SK-N-SH treated with all-trans-retinoic acid at 6 μM for 48 hours (cell line): ENCODE measurements at regions not wholly inside any gene's neighbourhood (a gene's known extent, or its start where the extent isn't known, plus 50 kb on each side); places are given as distances from the start of the nearest gene placed in this dataset.

ENCODE experiments used
- ARNTL ChIP-seq: fragments of 450-650 bp; formaldehyde crosslinking; IDR thresholded peaks from 2 replicates; pipeline ENCODE4 v1.5.0; 2020; ENCODE audit warnings: low read depth, mild to moderate bottlenecking, moderate library complexity, borderline replicate concordance
- BACH2 ChIP-seq: fragments of 250-450 bp; sonication (Bioruptor Pico); IDR thresholded peaks from 2 replicates; pipeline ENCODE4 v1.9.0; 2021; ENCODE audit warnings: mild to moderate bottlenecking, borderline replicate concordance
- CSDC2 ChIP-seq: fragments of 250-450 bp; sonication (Bioruptor Pico); IDR thresholded peaks from 2 replicates; pipeline ENCODE4 v1.5.0; 2020; ENCODE audit warnings: mild to moderate bottlenecking, moderate library complexity
- ESRRG ChIP-seq: fragments of 250-450 bp; sonication (Bioruptor Pico); IDR thresholded peaks from 2 replicates; pipeline ENCODE4 v1.6.1; 2021; ENCODE audit warnings: mild to moderate bottlenecking
- OSR1 ChIP-seq: fragments of 250-450 bp; sonication (Bioruptor Pico); IDR thresholded peaks from 2 replicates; pipeline ENCODE4 v1.8.0; 2022; ENCODE audit warnings: moderate library complexity, mild to moderate bottlenecking, inconsistent platforms
- RARB ChIP-seq: fragments of 250-450 bp; sonication (Bioruptor Pico); IDR thresholded peaks from 2 replicates; pipeline ENCODE4 v1.8.0; 2021; ENCODE audit warnings: mild to moderate bottlenecking, moderate library complexity
- SNAI2 ChIP-seq: fragments of 250-450 bp; sonication (Bioruptor Pico); IDR thresholded peaks from 2 replicates; pipeline ENCODE4 v1.5.0; 2020; ENCODE audit warnings: mild to moderate bottlenecking, moderate library complexity
- ZFP3 ChIP-seq: fragments of 250-450 bp; sonication (Bioruptor Pico); IDR thresholded peaks from 2 replicates; pipeline ENCODE4 v1.5.0; 2020; ENCODE audit warnings: mild to moderate bottlenecking, moderate library complexity
- ZNF565 ChIP-seq: fragments of 450-650 bp; formaldehyde crosslinking; conservative IDR thresholded peaks from 2 replicates; pipeline ENCODE4 v1.5.0; 2020; ENCODE audit warnings: low read depth, mild to moderate bottlenecking, moderate library complexity
- ZNF70 ChIP-seq: fragments of 450-650 bp; formaldehyde crosslinking; IDR thresholded peaks from 2 replicates; pipeline ENCODE4 v1.5.0; 2020; ENCODE audit warnings: mild to moderate bottlenecking, moderate library complexity
- ZNF8 ChIP-seq: fragments of 450-650 bp; formaldehyde crosslinking; IDR thresholded peaks from 2 replicates; pipeline ENCODE4 v1.5.0; 2020; ENCODE audit warnings: mild to moderate bottlenecking, moderate library complexity
- TF ChIP-seq, protein P1 (sequence below): fragments of 250-450 bp; sonication (Bioruptor Pico); IDR thresholded peaks from 2 replicates; pipeline ENCODE4 v1.8.0; 2021; ENCODE audit warnings: low read depth, mild to moderate bottlenecking, moderate library complexity, borderline replicate concordance
- TF ChIP-seq, protein P2 (sequence below): fragments of 250-450 bp; sonication (Bioruptor Pico); IDR thresholded peaks from 2 replicates; pipeline ENCODE4 v1.8.0; 2020; ENCODE audit warnings: mild to moderate bottlenecking, moderate library complexity, borderline replicate concordance
- TF ChIP-seq, protein P3 (sequence below): fragments of 250-450 bp; sonication (Bioruptor Pico); IDR thresholded peaks from 2 replicates; pipeline ENCODE4 v1.5.1; 2020; ENCODE audit warnings: low read depth, mild to moderate bottlenecking, moderate library complexity

DNA sequence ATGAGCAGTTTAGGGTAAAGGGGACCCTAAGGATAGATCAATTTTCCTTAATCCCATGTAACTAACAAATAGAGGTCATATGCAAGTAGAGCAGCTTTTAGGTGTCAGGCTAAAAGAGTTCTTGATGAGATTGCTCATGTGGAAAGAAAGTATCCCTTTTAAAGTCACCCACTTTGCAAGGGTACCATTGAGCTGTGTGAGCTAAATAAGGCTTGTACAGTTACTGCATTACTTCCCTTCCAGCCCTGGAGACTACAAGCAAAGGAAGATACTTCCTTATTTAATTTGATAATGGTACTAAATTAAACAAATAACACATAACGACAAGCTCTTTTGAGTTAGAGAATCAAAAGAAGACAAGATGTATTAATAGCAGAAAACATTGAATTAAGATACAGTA is 191.7 kb downstream of the TMX1 start:
- TF ChIP-seq BACH2 (CRISPR knock-in tag) = no peak
- TF ChIP-seq, protein P1, sequence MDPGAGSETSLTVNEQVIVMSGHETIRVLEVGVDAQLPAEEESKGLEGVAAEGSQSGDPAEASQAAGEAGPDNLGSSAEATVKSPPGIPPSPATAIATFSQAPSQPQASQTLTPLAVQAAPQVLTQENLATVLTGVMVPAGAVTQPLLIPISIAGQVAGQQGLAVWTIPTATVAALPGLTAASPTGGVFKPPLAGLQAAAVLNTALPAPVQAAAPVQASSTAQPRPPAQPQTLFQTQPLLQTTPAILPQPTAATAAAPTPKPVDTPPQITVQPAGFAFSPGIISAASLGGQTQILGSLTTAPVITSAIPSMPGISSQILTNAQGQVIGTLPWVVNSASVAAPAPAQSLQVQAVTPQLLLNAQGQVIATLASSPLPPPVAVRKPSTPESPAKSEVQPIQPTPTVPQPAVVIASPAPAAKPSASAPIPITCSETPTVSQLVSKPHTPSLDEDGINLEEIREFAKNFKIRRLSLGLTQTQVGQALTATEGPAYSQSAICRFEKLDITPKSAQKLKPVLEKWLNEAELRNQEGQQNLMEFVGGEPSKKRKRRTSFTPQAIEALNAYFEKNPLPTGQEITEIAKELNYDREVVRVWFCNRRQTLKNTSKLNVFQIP (CRISPR knock-in tag) = no peak
- no peak for TF ChIP-seq RARB (CRISPR knock-in tag)
- no peak for TF ChIP-seq CSDC2 (CRISPR knock-in tag)
- no peak for TF ChIP-seq SNAI2 (CRISPR knock-in tag)
- TF ChIP-seq, protein P2, sequence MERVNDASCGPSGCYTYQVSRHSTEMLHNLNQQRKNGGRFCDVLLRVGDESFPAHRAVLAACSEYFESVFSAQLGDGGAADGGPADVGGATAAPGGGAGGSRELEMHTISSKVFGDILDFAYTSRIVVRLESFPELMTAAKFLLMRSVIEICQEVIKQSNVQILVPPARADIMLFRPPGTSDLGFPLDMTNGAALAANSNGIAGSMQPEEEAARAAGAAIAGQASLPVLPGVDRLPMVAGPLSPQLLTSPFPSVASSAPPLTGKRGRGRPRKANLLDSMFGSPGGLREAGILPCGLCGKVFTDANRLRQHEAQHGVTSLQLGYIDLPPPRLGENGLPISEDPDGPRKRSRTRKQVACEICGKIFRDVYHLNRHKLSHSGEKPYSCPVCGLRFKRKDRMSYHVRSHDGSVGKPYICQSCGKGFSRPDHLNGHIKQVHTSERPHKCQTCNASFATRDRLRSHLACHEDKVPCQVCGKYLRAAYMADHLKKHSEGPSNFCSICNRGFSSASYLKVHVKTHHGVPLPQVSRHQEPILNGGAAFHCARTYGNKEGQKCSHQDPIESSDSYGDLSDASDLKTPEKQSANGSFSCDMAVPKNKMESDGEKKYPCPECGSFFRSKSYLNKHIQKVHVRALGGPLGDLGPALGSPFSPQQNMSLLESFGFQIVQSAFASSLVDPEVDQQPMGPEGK (CRISPR knock-in tag) = no peak
- TF ChIP-seq ZNF8 (CRISPR knock-in tag) = no peak
- TF ChIP-seq ESRRG (CRISPR knock-in tag) = no peak
- TF ChIP-seq, protein P3, sequence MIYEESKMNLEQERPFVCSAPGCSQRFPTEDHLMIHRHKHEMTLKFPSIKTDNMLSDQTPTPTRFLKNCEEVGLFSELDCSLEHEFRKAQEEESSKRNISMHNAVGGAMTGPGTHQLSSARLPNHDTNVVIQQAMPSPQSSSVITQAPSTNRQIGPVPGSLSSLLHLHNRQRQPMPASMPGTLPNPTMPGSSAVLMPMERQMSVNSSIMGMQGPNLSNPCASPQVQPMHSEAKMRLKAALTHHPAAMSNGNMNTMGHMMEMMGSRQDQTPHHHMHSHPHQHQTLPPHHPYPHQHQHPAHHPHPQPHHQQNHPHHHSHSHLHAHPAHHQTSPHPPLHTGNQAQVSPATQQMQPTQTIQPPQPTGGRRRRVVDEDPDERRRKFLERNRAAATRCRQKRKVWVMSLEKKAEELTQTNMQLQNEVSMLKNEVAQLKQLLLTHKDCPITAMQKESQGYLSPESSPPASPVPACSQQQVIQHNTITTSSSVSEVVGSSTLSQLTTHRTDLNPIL = no peak
- TF ChIP-seq OSR1 = no peak
- TF ChIP-seq ZNF565 (CRISPR knock-in tag) = no peak
- no peak for TF ChIP-seq ZFP3 (CRISPR knock-in tag)
- TF ChIP-seq ARNTL = no peak
- no peak for TF ChIP-seq ZNF70 (CRISPR knock-in tag)
